H1 (cell line): ENCODE measurements at regions not wholly inside any gene's neighbourhood (a gene's known extent, or its start where the extent isn't known, plus 50 kb on each side); places are given as distances from the start of the nearest gene placed in this dataset.

Source experiments
- RFX5 ChIP-seq: IDR thresholded peaks from 2 replicates; pipeline ENCODE4 v1.6.1; 2011; ENCODE audit warnings: low read depth, low read length, improper control_type of control experiment, borderline replicate concordance
- SIN3A ChIP-seq, 2 experiments: IDR thresholded peaks in 1 of 2; conservative IDR thresholded peaks in 1 of 2; 2 replicates each; pipeline ENCODE4 v1.6.1; 2011 to 2012; ENCODE audit warnings: low read length in 2 of 2, improper control_type of control experiment in 1 of 2, low read depth in 1 of 2, mild to moderate bottlenecking in 1 of 2

DNA sequence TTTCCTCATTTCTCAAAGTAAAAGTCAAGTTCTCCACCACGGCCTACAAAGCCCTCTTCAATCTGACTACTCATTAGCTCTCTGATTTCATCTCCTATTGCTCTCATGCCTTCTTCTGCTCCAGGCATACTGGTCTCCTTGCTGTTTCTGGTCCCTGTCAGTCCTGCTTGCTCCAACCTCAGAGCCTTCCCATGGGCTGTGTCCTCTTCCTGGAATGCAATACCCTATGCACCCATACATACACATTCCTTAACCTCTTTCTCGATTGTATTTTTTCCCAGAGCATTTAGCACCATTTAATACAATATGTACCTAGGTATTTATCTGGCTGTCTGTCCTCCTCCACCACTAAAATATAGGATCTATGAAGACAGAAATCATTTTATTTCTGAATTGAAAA, 385.2 kb downstream of the GASK1B start (continued):
- TF ChIP-seq SIN3A (conservative IDR thresholded peaks at IDR 0.05 in 1 of 2, IDR thresholded peaks at IDR 0.05 in 1 of 2; ENCODE audit: low read depth in 1 of 2, low read length in 2 of 2) (no peak), RFX5 (no peak)
